ENCODE measurements at regions not wholly inside any gene's neighbourhood (a gene's known extent, or its start where the extent isn't known, plus 50 kb on each side); places are given as distances from the start of the nearest gene placed in this dataset.
A peak's percentile ranks its signal among the peaks of the same experiment; 100 is the strongest.

- no peaks in the 10 kb centered on the region for H3K9me3 ChIP-seq
- TF ChIP-seq CTCF (IDR thresholded peaks at IDR 0.05), result no peak
- no peak overlapping the region for H3K4me3 ChIP-seq
- no peaks in the 10 kb centered on the region for H3K4me1 ChIP-seq
- H3K36me3 ChIP-seq, result no peaks in the 10 kb centered on the region
- intact Hi-C loops (cut with DNase I), result no loop called here
- DNase-seq (no peak), ATAC-seq (no peak)
- no peak overlapping the region for H3K27ac ChIP-seq
- H3K27me3 ChIP-seq, result no peaks in the 10 kb centered on the region
These were observed 177.7 kb downstream of the BTBD3 start for GRCh38 chr20:12095180-12095920.

- no peak for DNase-seq
- intact Hi-C loops (cut with DNase I), result no loop called here
- TF ChIP-seq CTCF (IDR thresholded peaks at IDR 0.05), result no peak
- Histone ChIP-seq H3K4me3 (no peak overlapping the region), H3K4me1 (no peaks in the 10 kb centered on the region), H3K27me3 (no peaks in the 10 kb centered on the region), H3K9me3 (no peaks in the 10 kb centered on the region), H3K27ac (no peak overlapping the region), H3K36me3 (no peaks in the 10 kb centered on the region)
- no peak for ATAC-seq
These were observed 180.7 kb downstream of the BTBD3 start for GRCh38 chr20:12098421-12098820.

GRCh38 chr20:12108846-12109245 is 191.2 kb downstream of the BTBD3 start:
- Histone ChIP-seq H3K4me1 (peaks cover 0 to 3% of the 10 kb centered on the region in 2 donors), H3K27ac (no peak overlapping the region), H3K9me3 (peaks cover 0 to 5% of the 10 kb centered on the region in 2 donors), H3K27me3 (no peaks in the 10 kb centered on the region), H3K36me3 (no peaks in the 10 kb centered on the region), H3K4me3 (no peak overlapping the region)
- peak in 1 of 4 donors; percentile 10 for DNase-seq
- intact Hi-C loops (cut with DNase I), result no loop called here
- no peak for TF ChIP-seq CTCF (IDR thresholded peaks at IDR 0.05)
- no peak for ATAC-seq

- H3K36me3 ChIP-seq, result no peaks in the 10 kb centered on the region
- ATAC-seq (no peak), DNase-seq (no peak)
- H3K27me3 ChIP-seq, result no peaks in the 10 kb centered on the region
- intact Hi-C loops (cut with DNase I), result no loop called here
- no peak for TF ChIP-seq CTCF (IDR thresholded peaks at IDR 0.05)
- peaks cover 0 to 5% of the 10 kb centered on the region in 2 donors for H3K9me3 ChIP-seq
- peaks cover 0 to 6% of the 10 kb centered on the region in 2 donors for H3K4me1 ChIP-seq
- H3K27ac ChIP-seq, result no peak overlapping the region
- H3K4me3 ChIP-seq, result no peak overlapping the region
These were observed 192.6 kb downstream of the BTBD3 start for GRCh38 chr20:12110274-12110673.

GRCh38 chr20:12110711-12111110 is 193.0 kb downstream of the BTBD3 start:
- Histone ChIP-seq H3K36me3 (no peaks in the 10 kb centered on the region), H3K9me3 (peaks cover 0 to 5% of the 10 kb centered on the region in 2 donors), H3K4me1 (peaks cover 0 to 6% of the 10 kb centered on the region in 2 donors), H3K27ac (no peak overlapping the region), H3K27me3 (no peaks in the 10 kb centered on the region), H3K4me3 (no peak overlapping the region)
- ATAC-seq (no peak), DNase-seq (no peak)
- intact Hi-C loops (cut with DNase I), result no loop called here
- no peak for TF ChIP-seq CTCF (IDR thresholded peaks at IDR 0.05)

Data from left lung (tissue), 4 donors.